ENCODE measurements at regions not wholly inside any gene's neighbourhood (a gene's known extent, or its start where the extent isn't known, plus 50 kb on each side); places are given as distances from the start of the nearest gene placed in this dataset.

DNA sequence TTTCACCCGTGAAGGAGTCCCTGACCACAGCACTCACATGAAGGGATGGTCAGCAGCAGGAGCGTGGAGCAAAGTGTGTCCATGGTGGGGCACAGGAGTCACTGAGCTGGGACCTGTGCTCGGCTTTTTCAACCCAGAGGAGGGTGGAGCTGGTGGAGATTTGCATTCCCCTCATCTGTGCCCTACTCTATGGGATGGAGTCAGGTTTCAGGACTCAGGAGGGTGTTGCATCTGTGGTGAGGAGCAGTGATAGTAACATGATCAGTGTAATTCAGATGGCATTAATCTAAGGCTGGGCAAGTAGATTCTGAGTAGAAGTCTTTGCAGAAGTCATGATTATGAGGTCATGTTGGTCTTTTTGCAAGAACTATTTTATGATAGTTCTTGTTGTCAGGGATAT, 511.9 kb downstream of the TMEM121 start:
- TF ChIP-seq, protein P1, sequence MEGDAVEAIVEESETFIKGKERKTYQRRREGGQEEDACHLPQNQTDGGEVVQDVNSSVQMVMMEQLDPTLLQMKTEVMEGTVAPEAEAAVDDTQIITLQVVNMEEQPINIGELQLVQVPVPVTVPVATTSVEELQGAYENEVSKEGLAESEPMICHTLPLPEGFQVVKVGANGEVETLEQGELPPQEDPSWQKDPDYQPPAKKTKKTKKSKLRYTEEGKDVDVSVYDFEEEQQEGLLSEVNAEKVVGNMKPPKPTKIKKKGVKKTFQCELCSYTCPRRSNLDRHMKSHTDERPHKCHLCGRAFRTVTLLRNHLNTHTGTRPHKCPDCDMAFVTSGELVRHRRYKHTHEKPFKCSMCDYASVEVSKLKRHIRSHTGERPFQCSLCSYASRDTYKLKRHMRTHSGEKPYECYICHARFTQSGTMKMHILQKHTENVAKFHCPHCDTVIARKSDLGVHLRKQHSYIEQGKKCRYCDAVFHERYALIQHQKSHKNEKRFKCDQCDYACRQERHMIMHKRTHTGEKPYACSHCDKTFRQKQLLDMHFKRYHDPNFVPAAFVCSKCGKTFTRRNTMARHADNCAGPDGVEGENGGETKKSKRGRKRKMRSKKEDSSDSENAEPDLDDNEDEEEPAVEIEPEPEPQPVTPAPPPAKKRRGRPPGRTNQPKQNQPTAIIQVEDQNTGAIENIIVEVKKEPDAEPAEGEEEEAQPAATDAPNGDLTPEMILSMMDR (IDR thresholded peaks at IDR 0.05; ENCODE audit: low read depth, low read length, poor library complexity, severe bottlenecking) = no peak
- TF ChIP-seq EZH2phosphoT487 (IDR thresholded peaks at IDR 0.05; ENCODE audit: borderline replicate concordance, low read length) = no peak

All from DOHH2 (cell line).